Glomerular visceral epithelial cell (primary cell): ENCODE measurements at regions not wholly inside any gene's neighbourhood (a gene's known extent, or its start where the extent isn't known, plus 50 kb on each side); places are given as distances from the start of the nearest gene placed in this dataset.
A peak's percentile ranks its signal among the peaks of the same experiment; 100 is the strongest.
"Not testable (repeated sequence)": the region's sequence is repeated elsewhere in the genome, so short reads cannot be mapped to it uniquely, and the experiment has no call there.

Experiments used
- DNase-seq: peaks from one replicate; pipeline ENCODE4 v3.0.0-alpha.2; 2016; ENCODE audit errors: extremely low spot score

- no peak for DNase-seq
These were observed 135.9 kb downstream of the ITGB8 start for GRCh38 chr7:20466543-20467021.

- no peak for DNase-seq
These were observed 139.4 kb downstream of the ITGB8 start for GRCh38 chr7:20470082-20470481.

- DNase-seq = no peak
These were observed 140.0 kb downstream of the ITGB8 start for GRCh38 chr7:20470726-20471125.

DNA sequence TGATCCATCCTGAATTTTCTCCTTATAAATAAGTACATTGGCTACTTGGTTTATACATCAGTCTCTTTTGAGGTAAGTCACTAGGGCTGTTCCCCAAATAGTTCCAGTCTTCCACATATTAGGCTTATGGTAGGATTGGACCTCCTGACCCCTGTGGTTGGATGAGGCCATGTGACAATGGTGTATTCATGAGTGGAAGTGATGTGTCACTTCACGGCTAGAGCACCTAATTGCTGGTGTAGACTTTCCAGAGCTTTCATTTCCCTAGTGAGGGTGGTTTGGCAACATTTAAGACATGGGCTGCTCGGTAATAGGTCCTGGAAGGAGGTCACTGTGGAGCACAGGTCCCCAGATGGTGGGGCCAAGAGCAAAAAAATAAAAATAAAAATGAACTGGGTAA, 141.2 kb upstream of the ABCB5 start:
- DNase-seq = no peak

DNA sequence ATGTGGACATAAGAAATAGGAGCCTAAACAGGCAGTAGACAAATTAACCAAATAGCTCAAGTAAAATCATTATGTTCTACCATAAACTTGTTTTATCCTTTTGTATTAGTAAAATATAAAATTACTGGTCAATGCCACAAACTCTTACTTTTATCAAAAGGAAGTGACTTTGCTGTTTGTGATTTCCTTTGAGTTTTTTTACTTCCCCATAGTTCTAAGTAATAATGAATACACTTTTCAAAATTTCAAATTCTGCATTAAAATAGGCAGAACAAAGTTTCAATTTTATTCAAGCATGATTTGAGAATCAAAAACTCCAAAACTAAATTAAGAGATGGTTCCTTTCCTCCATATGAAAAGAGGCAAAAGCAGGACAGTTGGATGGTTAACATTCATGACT, 139.7 kb upstream of the ABCB5 start:
- no peak for DNase-seq

DNA sequence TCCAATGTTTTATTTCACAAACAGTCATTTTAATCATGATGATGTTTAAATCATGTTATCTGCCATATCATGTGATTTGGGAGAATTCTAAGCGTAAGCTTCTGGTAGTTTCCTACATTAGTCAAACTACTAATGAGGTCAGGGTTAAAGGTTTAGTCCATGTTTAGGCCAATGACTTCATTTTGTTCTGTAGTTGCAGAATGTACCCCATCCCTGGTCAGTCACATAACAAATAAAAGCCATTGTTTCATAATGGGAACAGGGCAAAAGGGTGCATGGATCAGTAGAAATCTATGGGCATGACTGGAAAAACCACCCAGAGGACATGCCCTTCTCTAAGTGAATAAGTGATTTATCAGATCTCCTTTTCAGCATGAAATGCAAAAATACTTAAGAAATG, 138.4 kb upstream of the ABCB5 start:
- DNase-seq = no peak

DNA sequence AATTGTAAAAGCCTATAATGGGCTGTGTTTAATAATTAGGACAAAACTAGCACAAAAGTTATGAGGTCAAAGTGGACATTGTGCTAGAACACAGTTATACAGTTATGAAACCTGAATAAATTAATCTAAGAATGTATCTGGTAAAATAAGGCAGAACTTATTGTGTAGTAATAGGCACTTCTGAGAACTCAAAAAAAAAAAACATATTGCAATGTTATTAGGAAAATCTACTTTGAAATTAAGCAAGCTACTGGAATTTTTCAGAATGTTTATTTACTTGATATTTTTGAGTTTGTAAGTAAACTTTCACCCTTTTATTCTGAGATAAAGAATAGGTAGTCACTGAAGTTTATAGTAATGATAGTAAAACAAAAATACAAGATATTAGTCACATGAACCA, 135.8 kb upstream of the ABCB5 start:
- no peak for DNase-seq

DNA sequence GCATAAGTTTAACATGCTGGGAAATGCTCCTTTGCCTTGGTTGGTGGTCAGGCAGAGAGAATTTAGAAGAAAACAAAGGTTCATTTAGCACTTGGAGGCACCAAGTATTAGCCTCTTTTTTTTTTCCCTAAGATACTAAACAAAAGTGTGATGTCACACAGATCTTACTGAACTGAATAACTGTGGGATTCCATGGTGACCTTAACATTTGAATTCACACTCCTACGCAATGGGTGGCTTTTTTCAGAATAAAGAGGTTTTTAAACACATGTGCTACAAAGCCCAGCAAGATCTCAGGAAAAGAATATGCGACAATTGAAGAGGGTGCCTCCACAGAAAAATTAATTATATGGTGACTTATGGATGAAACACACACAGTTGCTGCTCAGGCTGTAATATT, 133.4 kb upstream of the ABCB5 start:
- DNase-seq = no peak

- no peak for DNase-seq
These were observed 131.1 kb upstream of the ABCB5 start for GRCh38 chr7:20484356-20484755.

DNA sequence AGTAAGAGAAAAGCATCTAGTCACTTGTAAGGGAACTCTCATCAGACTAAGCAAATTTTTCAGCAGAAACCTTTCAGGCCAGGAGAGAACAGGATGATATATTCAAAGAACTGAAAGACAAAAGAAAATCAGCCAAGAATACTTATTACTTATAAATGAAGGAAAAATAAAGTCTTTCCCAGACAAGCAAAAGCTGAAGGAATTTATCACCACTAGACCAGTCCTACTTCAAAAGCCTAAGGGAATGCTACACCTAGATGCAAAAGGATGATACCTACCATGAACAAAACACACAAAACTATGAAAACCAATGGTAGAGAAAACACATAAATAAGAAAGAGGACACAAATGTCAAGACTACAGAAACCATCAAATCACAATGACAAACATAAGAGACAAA, 126.6 kb upstream of the ABCB5 start:
- no peak for DNase-seq

DNA sequence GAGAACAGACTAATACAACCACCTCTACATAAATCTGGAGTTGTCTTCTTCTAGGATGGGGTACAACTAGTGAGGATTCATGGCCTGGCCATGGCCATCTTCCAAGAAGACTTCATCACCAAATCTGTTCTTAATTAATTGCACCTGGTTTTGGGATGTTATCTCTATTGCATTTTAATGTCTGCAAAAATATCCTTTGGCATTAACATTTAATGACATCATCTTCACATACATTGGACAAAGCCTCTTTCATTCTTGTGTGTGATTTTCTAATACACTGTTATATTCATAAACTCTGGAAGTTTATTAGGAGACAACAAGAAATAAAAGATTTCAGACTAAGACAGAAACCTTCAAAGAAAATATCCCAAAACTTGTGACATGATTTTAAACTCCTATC, 124.2 kb upstream of the ABCB5 start:
- no peak for DNase-seq

DNA sequence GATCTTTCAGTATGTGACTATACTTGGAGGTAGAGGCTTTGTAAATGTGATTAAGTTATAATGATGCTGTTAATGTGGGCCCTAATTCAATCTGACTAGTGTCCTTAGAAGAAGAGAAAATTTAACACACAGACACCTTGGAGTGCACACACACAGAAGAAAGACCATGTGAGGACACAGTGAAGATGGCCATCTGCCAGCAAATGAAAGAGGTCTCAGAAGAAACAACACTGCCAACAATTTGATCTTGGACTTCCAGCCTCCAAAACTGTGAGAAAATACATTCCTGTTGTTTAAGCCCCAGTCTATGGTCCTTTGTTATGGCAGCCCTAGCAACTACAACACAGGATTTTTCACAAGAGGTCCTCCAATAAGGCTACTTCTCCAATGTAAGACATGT, 120.9 kb upstream of the ABCB5 start:
- DNase-seq = no peak

GRCh38 chr7:20501473-20501872, 114.0 kb upstream of the ABCB5 start:
- not testable (repeated sequence) for DNase-seq

DNA sequence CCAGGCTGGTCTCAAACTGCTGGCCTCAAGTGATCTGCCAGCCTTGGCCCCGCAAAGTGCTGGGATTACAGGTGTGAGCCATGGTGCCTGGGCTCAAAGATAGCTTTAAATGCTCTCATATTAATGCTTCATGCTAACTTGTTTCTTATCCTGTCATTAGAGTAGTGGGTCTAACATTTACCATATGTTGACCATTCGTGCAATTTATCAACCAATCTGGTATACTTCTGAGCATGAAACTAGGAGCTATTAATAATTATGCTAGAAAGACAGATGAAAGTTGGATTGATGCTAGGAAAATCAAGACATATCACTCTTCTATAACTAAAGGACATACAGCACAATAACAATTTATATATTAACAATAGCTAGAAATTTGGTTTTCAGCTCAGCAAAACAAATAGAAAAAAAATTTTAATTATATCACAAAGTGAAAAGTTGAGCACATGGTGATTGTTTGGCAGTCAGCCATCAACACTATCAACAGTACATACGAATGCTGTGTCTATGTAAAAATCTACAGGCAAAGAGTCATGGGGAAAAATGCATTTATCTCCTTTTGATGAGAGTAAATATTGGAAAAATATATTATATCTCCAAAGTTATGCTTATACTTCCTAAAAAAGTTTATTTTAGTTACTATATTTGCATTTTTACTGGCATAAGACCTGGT, 112.1 kb upstream of the ABCB5 start:
- no peak for DNase-seq

DNA sequence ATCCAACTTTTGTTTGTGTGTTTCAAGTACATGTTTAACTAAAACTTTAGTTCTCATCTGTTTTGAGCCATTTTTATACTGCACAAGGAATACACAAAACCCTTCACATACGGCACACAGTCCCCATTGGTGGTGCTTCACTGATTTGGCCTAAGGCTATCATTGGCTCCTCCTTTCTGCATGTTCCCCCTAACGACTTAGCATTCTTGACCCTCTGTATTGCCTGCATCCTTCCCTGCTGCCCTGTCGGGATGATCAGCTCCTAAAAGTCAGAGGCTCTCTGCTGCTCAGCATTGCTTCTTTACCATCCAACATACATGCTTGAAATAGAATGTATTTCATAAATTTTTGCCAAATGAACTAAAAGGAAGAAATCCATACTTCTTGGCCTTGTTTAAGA, 111.4 kb upstream of the ABCB5 start:
- no peak for DNase-seq

- DNase-seq = no peak
These were observed 109.3 kb upstream of the ABCB5 start for GRCh38 chr7:20506175-20506574.

DNA sequence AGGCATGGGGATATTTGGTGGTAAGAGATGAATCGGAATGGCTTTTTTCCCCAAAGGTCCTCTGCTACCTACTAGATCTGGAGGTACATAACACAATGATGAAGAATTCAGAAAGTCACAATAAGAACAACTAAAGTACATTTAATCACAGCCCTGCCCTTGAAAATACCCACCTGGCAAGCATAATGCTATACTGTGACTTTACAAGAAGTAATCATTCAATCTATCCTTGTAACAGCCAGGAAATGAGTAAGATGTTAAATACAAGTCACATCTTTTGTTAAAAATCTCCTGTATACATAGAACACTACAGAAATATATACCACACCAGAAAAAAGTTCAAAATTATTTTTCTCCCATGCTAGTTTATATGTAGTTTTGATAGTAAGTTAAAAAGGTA, 108.3 kb upstream of the ABCB5 start:
- DNase-seq = no peak

DNA sequence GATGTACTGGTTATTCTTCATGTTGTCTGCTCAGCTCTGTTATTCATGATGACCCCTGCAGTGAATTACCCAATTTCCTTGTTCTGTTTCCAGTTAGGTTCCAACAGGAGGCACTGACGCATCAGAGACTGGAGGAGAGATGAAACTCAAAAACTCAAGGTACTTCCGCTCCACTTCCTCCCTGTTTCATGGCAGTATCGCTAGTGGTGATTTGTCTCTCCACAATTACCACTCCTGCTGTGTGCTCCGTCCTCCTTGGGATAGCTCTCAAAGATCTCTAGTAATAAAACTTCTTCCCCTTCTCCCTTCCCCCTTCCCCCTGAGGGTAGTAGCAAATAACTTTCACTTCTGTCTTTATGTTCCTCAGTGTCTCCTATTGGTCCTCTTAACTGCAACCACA, 107.4 kb upstream of the ABCB5 start:
- DNase-seq = no peak

GRCh38 chr7:20509892-20510572, 105.4 kb upstream of the ABCB5 start:
- no peak for DNase-seq

- no peak for DNase-seq
These were observed 104.9 kb upstream of the ABCB5 start for GRCh38 chr7:20510573-20510900.

DNA sequence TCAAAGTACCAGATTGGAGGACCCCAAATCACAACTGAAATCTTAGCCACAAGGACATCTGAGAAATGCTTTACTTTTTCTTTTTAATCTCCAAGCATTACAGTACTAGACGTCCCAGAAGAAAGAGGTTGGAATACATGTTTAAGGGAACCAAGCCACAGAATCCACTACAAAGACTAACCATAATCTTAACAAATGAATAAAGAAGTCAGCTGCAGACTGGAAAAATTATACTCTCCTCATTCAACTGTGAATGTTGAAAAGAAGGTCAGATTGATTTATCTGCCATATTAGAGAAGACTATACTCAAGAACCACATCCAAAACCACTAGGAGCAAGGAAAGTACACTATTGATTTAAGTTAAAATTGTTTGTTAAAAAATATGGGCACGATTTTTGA, 102.1 kb upstream of the ABCB5 start:
- no peak for DNase-seq

GRCh38 chr7:20513897-20514296, 101.6 kb upstream of the ABCB5 start:
- no peak for DNase-seq

DNA sequence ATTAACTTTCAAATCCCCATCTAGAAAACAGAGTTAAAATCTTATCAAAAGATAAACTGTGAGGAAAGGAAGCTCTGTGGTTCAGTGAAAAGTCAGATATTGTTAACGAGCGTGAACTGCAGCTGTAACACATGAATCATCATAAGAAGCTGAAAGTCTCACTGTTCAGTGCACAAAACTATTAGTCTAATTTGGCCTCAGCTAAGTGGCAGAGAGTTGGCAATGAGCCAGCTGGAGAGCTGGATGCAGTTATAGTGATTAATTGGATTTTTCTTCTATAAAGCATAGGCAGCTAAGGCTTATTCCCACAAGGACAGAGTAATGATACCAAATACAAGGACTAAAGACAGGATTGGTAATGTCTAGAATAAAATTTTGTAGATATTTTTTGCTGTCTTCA, 101.1 kb upstream of the ABCB5 start:
- DNase-seq = peak; percentile 83

DNA sequence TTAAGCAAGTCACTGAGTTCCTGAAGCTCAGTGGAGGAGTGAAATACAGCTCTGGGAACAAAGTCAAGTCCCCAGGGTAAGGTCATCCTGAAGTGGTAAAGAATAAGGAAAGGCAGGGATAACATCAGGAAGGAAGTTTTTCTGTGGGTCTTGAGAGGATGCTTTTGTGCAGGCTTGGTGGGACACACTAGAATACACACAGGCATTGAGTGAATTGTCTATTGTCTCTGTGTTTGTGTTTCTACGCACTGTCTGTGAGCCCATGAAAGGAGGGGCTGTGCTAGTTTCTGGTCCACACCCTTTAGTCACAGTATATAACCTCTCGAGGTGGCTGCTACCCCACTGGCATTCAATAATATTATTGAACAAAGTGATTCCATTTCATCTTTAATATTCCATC, 95.8 kb upstream of the ABCB5 start:
- DNase-seq = no peak
